Renal cortex interstitium (tissue), 11 donors: ENCODE measurements at regions not wholly inside any gene's neighbourhood (a gene's known extent, or its start where the extent isn't known, plus 50 kb on each side); places are given as distances from the start of the nearest gene placed in this dataset.
"Not testable (repeated sequence)": the region's sequence is repeated elsewhere in the genome, so short reads cannot be mapped to it uniquely, and the experiment has no call there.

Experiments
- DNase-seq, 11 donors: peaks; one replicate each; pipeline ENCODE4 v3.0.0-alpha.2; 2013; ENCODE audit warnings: low read depth in 9 of 11, low spot score in 4 of 11; ENCODE audit errors: extremely low read depth in 1 of 11

DNA sequence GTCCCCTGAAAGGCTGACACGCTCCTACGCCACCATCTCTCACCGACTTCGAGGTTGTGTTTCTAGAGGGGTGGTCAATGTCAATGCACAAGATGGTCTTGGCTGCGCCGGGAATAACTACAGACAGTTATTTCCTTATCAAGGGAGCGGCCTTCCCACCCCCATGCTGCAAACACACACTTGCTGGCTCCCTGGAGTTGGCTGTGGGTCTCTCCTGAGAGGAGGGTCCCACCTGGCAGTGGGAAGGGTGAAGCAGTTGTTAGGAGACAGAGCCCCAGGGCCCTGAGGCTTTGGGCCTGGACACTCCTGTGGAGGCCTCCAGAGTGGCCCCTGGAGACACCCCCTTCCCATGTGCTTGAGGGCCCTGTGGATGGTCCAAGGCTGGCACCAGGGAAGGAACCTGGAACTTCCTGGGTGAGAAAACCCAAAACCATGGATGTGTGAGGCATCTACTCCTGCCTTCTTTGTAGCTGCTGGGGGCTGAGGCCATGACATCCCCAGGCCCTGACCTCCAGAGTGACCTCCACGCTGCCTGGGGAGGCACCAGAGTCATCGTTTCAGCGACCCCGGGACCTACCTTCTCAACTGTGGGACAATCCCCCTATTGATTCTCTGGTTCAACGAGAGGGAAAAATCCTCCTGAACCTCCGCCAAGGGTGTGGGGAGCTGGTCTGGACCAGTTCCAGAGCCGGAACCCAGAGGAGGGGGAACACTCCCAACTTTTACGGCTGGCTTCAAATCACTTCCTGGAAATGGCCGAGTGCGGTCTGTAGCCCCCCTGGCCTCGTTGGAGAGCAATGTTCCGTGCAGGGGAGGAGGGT lies 101.1 kb upstream of the COL5A1 start:
- DNase-seq: no peak

GRCh38 chr9:134541097-134541747 lies 100.4 kb upstream of the COL5A1 start:
- DNase-seq: no peak

GRCh38 chr9:134544388-134545214 lies 97.0 kb upstream of the COL5A1 start:
- DNase-seq: no peak

DNA sequence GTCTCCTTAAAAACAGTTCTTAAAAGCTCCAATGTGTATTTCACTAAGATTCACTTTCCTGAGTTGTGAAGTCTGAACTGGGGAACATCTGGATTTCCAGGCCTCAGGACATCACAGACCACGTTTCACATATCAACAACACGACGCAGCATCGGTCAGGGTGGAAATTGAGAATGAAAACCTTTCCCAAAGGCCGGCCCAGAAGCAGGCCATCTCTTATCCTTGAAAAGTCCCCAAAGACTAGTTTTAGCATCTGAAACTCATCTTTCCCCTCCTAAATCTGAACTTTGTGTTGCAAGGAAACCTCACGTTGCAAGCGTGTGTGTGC lies 96.4 kb upstream of the COL5A1 start:
- DNase-seq: no peak

DNA sequence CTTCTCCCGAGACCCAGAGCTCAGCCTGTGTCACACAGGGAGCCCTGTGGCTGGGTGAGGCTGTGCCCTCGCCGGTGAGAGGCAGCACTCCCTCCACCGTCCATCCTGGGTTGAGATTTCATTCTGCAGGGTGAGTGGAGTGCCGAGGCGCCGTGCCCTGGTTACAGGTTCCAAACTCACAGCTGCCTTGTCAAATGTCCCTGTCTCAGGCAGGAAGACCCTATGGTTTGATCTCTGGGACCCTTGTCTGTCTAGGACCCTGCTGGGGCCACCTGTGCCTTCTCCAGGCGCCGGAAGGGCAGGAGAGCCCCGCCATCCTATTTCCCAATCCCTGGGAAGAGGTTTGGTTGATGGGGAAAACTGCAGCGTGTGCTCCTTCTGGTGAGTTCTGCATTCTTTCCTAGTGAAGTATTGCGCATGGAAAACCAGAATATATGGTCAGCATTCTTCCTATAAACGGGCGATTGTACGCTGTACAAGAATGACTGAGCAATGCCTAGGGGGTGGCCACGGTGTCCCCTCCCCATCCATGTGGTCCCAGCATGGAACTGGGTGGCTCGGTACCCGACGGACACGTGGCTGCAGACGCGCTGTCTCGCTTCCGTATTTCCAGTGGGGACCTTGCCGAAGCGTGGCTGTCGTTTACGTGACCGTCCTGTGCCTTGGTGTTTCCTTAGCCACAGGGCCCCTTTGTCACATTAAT lies 95.9 kb upstream of the COL5A1 start:
- no peak for DNase-seq

DNA sequence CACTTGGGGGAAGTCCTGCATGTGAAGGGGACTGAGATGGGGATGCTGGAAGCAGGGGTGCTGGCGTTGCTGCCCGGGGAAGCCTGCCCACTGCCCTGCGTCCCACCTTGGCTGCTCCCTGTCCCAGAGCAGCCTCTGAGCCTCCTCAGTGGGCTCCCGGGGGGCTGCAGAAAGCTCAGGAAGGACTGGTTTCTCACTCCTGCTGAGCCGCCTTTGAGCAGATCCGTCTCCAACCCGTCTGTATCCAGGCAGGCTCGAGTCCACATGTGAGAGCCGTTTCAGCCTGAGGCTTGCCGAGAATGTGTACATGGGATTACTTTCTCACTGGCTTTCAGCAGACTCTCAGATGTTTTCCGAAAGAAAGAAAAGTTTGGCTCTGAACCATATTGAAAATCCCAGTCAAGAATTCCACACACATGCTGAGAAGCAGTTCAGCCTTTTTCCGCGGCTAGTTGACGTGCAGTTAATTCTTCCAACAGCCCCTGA lies 95.3 kb upstream of the COL5A1 start:
- DNase-seq: no peak

GRCh38 chr9:134546746-134547145 lies 94.9 kb upstream of the COL5A1 start:
- no peak for DNase-seq

DNA sequence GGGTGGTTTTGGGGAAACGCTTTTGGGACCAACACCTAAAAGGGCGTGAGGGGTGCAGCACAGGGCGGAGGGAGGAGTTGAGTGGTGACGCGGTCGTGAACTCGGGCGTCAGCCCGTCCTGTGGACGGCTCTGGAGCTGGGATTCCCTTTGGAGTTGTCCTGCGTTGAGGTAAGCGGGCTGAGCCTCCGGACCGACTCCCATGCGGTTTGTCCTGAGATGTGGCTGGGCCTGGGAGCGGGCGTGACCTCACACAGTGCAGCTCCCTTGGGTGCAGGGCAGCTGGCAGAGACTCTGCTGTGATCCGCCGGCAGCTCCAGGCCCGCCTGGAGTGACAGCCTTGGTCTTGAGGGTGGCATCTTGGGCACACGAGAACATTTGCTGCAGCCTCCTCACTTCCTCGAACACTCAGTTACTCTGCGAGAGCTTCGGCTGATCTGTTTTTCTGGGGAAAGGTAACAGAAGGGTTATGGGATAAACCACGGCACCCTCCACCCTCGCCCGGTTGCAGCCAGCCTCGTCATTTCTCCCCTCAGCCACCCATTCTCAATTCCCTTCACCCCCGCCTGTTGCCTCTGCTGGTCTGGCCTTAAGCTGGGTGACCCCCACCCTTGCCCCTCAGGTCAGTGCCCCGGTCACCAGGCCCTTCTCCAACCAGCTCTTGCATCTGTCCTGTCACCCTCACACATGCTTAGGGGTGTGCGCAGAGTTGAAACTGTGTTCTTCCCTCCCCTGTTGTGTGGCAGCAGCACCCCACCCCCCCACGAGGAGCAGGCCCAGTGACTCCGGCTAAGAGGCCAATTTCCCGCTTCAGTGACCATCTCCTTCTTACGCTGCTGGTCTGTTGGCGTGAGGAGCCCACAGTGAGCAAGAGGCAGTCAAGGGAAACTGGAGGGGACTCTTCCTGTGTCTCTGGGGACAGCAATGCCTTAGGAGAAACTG lies 94.2 kb upstream of the COL5A1 start:
- no peak for DNase-seq

GRCh38 chr9:134548185-134548584 lies 93.4 kb upstream of the COL5A1 start:
- DNase-seq: no peak

GRCh38 chr9:134548618-134549017 lies 93.0 kb upstream of the COL5A1 start:
- no peak for DNase-seq

DNA sequence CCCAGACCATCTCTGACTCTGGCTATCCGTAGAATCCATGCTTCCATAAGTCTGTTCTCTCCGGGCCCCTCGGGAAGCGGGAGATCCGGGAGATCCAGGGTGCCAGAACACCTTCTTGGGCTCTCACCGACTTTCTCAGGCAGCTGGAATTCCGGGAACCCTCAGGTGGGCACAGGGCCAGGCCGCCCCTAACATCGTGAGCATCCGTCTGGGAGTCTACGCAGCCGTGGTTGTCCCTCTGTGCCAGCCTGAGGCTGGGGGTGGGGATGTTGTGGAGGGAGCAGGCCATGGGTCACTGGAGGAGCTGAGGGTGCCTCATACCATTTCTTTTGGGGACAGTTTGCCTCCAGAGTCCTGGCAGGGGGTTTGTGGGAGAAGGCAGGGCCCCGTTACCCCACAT lies 92.3 kb upstream of the COL5A1 start:
- no peak for DNase-seq

- not testable (repeated sequence) for DNase-seq
These were observed 91.5 kb upstream of the COL5A1 start for GRCh38 chr9:134550081-134550480.

DNA sequence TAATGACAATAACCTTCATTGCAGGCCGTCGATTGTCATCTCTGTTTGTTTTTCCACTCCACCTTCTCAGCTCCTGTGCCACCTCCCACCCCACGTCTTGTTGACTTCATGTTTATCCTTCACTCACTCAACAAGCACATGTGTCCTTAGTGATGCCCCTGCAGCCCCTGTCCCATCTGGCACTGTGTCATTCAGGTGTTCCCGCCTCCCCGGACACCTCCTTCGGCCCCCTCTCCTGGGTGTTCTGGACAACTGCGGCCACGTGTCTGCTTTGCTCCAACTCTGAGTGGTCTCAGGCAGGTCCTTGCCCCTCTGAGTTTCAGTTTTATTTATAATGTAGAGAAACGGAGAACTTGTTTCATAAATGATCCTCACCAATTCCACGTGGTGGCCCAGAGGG lies 91.0 kb upstream of the COL5A1 start:
- no peak for DNase-seq

GRCh38 chr9:134551176-134551575 lies 90.4 kb upstream of the COL5A1 start:
- no peak for DNase-seq

GRCh38 chr9:134551644-134552348 lies 89.8 kb upstream of the COL5A1 start:
- DNase-seq: peak in 1 of 11 donors; percentile 31

DNA sequence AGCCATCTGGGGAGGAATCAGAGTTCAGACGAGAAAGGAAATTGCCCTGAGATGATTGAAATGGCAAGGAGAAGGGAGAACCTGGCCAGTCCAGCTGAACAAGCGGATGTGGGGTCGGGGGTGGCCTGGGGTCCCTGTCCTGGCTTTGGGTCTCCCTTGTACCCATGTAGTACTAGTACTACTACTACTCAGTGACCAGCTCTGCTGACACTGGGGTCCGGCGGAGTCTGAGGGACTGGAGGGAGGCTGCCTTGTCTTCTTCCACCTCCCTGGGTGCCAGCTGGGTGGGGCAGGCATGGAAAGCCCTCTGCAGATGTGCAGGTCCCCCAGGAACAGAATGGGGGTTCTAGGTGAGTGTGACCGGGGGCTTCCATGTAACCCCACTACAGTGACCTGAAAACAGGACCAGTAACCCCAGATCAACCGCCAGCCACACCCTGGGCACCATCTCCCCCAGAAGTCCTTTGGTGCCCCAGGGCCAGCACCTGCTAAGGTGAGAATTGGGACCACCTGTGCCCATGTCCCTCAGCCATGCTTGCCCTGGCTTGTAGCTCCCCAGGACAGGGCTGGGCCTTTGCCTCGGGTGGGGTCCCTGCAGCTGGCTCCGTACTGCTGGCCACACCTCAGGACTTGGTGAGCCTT lies 89.1 kb upstream of the COL5A1 start:
- no peak for DNase-seq
